Neural crest cell (in vitro differentiated cells): ENCODE measurements at regions not wholly inside any gene's neighbourhood (a gene's known extent, or its start where the extent isn't known, plus 50 kb on each side); places are given as distances from the start of the nearest gene placed in this dataset.
A peak's percentile ranks its signal among the peaks of the same experiment; 100 is the strongest.

Source experiments
- DNase-seq: peaks from one replicate; pipeline ENCODE4 v3.0.0; 2021; ENCODE audit warnings: low read depth, mixed read lengths, low spot score
- H3K27ac Mint-ChIP-seq: one replicate; pipeline ENCODE4 v1.8.0; 2021; ENCODE audit warnings: mild to moderate bottlenecking, mixed read lengths; ENCODE audit not compliant: unreplicated experiment
- H3K27me3 Mint-ChIP-seq: 2 replicates; pipeline ENCODE4 v1.8.0; 2021; ENCODE audit warnings: low read depth, mild to moderate bottlenecking, mixed read lengths
- H3K36me3 Mint-ChIP-seq: 2 replicates; pipeline ENCODE4 v1.8.0; 2021; ENCODE audit warnings: low read depth, mild to moderate bottlenecking, mixed read lengths
- H3K4me1 Mint-ChIP-seq: 2 replicates; pipeline ENCODE4 v1.8.0; 2021; ENCODE audit warnings: mixed read lengths
- H3K4me3 Mint-ChIP-seq: one replicate; pipeline ENCODE4 v1.8.0; 2021; ENCODE audit warnings: mild to moderate bottlenecking, mixed read lengths
- H3K9me3 Mint-ChIP-seq: 2 replicates; pipeline ENCODE4 v1.8.0; 2021; ENCODE audit warnings: mixed read lengths
- TF ChIP-seq, protein P1 (sequence below): fragments of 200-600 bp; sonication (generic); conservative IDR thresholded peaks from 2 replicates; pipeline ENCODE4 v1.5.0; 2021; ENCODE audit warnings: antibody characterized with exemption, mild to moderate bottlenecking

DNA sequence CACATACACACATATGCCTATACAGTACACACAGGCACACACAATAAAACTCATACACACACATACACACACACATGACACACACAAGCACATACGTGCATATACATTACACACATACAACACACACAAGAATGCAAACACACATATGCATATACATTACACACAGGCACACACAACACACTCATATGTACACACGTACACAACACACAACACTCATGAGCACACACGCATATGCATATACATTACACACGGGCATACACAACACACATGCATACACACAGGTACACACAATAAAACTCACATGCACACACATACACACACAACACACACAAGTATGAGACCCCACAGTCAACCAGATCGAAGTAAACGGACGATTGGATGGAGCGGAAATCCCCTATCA, 238.2 kb downstream of the ERMARD start:
- H3K36me3 Mint-ChIP-seq: no peaks in the 10 kb centered on the region
- peaks cover 9% of the 10 kb centered on the region for H3K4me1 Mint-ChIP-seq
- no peak for DNase-seq
- H3K9me3 Mint-ChIP-seq: no peaks in the 10 kb centered on the region
- peaks cover 2% of the 10 kb centered on the region for H3K27me3 Mint-ChIP-seq
- no peak overlapping the region for H3K4me3 Mint-ChIP-seq
- TF ChIP-seq, protein P1, sequence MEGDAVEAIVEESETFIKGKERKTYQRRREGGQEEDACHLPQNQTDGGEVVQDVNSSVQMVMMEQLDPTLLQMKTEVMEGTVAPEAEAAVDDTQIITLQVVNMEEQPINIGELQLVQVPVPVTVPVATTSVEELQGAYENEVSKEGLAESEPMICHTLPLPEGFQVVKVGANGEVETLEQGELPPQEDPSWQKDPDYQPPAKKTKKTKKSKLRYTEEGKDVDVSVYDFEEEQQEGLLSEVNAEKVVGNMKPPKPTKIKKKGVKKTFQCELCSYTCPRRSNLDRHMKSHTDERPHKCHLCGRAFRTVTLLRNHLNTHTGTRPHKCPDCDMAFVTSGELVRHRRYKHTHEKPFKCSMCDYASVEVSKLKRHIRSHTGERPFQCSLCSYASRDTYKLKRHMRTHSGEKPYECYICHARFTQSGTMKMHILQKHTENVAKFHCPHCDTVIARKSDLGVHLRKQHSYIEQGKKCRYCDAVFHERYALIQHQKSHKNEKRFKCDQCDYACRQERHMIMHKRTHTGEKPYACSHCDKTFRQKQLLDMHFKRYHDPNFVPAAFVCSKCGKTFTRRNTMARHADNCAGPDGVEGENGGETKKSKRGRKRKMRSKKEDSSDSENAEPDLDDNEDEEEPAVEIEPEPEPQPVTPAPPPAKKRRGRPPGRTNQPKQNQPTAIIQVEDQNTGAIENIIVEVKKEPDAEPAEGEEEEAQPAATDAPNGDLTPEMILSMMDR: no peak
- H3K27ac Mint-ChIP-seq: no peak overlapping the region

DNA sequence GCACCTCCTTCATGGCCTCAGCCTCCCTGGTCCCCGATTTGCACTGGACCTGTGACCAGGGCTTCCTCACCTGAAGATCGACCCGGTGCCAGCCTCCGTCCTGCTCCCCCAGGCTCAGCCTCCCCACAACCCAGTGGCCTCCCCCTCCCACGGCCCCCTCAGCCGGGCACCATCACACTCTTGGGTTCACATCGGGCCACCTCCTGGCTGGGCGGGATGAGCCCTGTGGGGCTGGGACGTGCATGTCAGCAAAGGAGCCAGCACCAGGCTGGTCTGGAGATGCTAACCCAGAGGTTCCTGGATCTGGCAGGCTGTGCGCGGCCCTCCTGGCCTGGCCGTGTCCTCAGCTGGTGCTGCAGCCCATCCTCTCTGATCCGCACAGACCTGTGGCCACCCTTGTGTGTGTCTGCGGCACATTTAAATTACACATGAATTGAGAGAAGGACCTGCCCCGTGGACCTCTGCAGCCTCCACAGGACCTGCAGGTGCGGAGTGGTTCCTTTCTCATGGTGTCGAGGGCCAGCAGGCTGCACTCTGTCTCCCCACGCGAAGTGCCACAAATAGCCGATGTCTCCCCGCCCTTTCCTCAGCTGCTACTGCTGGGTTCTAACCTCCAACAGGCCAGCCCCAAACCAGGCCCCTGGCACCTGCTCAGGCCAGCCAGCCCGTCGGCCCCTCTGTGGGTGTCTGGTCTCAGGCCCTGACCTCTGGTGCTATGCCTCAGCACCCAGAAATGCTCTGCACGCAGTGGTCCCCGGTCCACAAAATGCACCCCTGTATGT, 237.5 kb downstream of the ERMARD start:
- DNase-seq: no peak
- no peak overlapping the region for H3K4me3 Mint-ChIP-seq
- H3K27ac Mint-ChIP-seq: peak overlapping the region; percentile 52
- H3K27me3 Mint-ChIP-seq: peaks cover 2% of the 10 kb centered on the region
- TF ChIP-seq, protein P1: no peak
- H3K4me1 Mint-ChIP-seq: peaks cover 9% of the 10 kb centered on the region
- H3K36me3 Mint-ChIP-seq: no peaks in the 10 kb centered on the region
- H3K9me3 Mint-ChIP-seq: no peaks in the 10 kb centered on the region

DNA sequence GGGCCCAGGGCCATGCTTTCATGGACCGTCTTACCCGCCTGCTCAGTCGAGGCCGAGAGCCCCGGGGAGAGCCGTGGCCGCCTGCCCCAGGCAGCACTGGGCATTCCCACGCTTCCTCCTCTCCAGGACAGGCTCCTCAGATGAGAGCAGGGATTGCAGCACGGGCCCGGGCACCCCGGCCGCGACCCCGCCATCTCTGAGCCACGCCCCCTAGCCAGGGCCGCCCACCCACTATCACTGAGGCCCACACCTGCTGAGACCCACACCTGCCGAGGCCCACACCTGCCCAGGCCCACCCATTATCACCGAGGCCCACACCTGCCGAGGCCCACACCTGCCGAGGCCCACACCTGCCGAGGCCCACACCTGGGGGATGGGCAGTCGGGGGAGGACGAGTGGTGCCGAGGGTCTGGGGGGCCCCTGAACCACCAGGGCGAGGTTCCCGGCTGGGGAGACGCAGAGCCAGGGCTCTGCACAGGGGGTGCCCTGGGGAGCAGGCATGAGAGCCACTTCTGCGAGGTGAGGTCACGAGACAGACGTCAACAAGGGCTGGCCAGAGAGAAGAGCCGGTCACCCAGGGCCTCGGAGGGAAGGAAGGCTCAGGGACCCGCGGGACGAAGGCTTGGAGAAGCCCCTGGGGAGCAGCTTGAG, 235.6 kb downstream of the ERMARD start:
- TF ChIP-seq, protein P1: no peak
- no peaks in the 10 kb centered on the region for H3K9me3 Mint-ChIP-seq
- no peak overlapping the region for H3K27ac Mint-ChIP-seq
- no peaks in the 10 kb centered on the region for H3K36me3 Mint-ChIP-seq
- H3K4me1 Mint-ChIP-seq: peaks cover 5% of the 10 kb centered on the region
- no peak overlapping the region for H3K4me3 Mint-ChIP-seq
- no peak for DNase-seq
- peaks cover 2% of the 10 kb centered on the region for H3K27me3 Mint-ChIP-seq

DNA sequence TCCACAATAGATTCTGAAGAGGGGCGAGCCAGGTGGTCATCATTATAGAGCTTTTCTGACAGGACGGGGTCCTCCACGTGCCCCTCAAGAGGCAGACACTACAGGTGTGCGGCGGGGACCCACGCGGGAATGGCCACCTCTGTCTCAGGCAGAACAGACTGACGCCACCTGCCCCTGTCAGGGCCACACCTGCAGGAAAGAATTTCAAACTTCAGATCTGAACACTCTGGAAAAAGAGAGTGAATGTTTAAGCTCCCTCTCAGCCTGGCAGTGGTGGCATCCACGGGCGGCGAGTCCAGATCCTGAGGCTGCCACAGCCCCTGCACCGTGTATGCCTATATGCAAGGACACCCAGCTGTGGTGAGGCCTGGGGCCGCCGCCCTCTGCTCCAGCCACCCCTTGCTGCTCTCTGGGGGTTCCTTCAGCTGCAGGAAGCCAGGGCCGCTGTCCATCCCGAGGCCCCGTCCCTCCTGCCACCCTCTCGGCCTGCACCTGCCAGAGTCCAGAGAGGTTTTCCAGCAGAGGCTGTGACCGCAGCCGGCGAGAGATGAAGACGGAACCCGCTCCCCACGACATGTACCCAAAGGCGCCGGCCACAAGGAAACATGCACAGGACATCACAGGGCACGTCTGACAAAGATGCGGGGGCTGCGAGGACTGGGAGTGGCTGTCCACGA, 234.9 kb downstream of the ERMARD start:
- no peaks in the 10 kb centered on the region for H3K36me3 Mint-ChIP-seq
- TF ChIP-seq, protein P1: no peak
- H3K27ac Mint-ChIP-seq: no peak overlapping the region
- H3K4me3 Mint-ChIP-seq: no peak overlapping the region
- H3K9me3 Mint-ChIP-seq: no peaks in the 10 kb centered on the region
- no peaks in the 10 kb centered on the region for H3K4me1 Mint-ChIP-seq
- H3K27me3 Mint-ChIP-seq: no peaks in the 10 kb centered on the region
- DNase-seq: no peak

DNA sequence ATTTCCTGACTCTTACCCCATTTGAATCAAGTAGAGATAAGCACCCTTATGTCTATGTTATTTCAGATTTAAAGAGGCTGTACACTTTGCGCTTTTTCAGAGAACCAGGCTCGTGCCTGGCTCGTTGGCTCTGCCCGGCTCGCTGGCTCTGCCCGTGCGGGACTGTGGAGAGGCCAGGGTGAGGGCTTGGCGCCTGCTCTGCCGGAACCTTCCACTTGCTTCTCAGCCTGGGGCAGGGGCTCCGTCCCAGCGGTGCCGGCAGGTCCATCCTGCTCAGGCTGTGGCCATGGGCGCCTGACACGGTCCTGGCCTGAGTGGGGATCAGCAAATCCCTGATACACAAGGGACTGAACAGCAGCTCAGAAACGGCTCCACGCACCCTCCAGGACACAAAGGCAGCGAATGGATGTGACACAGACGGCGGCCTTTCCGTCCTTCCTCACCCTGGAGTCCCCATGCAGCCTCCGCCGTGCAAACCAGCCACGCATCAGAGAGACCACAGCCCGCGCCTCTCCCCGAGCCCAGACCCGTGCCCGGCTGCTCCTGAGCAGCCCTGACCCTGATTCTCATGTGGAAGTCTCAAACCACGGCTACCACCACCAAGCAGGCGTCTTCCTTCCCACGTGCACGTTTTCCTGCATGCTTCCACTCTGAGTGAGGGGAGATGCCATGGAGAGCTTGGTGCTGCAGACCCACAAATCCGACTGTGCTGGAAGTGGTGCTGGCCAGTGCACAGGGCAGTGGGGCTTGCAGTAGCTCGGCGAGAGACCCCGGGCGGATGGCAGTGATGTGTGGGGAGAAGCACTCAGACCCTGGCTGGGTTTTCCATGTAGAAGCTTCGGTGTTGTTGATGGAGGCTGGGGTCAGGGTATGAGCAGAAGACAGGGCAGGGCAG, 233.9 kb downstream of the ERMARD start:
- TF ChIP-seq, protein P1: no peak
- Mint-ChIP-seq H3K4me1 (peaks cover 3% of the 10 kb centered on the region), H3K9me3 (no peaks in the 10 kb centered on the region), H3K4me3 (no peak overlapping the region), H3K27me3 (peaks cover 3% of the 10 kb centered on the region), H3K36me3 (no peaks in the 10 kb centered on the region), H3K27ac (no peak overlapping the region)
- no peak for DNase-seq
